ENCODE measurements at regions not wholly inside any gene's neighbourhood (a gene's known extent, or its start where the extent isn't known, plus 50 kb on each side); places are given as distances from the start of the nearest gene placed in this dataset.

GRCh38 chr2:234304950-234305349 is 191.9 kb downstream of the ARL4C start:
- no peak for FAIRE-seq

GRCh38 chr2:234302664-234302991 is 194.3 kb downstream of the ARL4C start:
- no peak for FAIRE-seq

GRCh38 chr2:234300932-234301823 is 195.7 kb downstream of the ARL4C start:
- FAIRE-seq: no peak

- FAIRE-seq: no peak
Measured at GRCh38 chr2:234300391-234300925, 196.4 kb downstream of the ARL4C start.

- no peak for FAIRE-seq
Measured at GRCh38 chr2:234298918-234299317, 198.0 kb downstream of the ARL4C start.

GRCh38 chr2:234296991-234297390 is 199.9 kb downstream of the ARL4C start:
- no peak for FAIRE-seq

GRCh38 chr2:234293973-234294372 is 202.9 kb downstream of the ARL4C start:
- no peak for FAIRE-seq

GRCh38 chr2:234292962-234293243 is 204.0 kb downstream of the ARL4C start:
- FAIRE-seq: no peak

GRCh38 chr2:234292205-234292961 is 204.5 kb downstream of the ARL4C start:
- FAIRE-seq: no peak

GRCh38 chr2:234291765-234292204 is 205.1 kb downstream of the ARL4C start:
- no peak for FAIRE-seq

- FAIRE-seq: no peak
Measured at GRCh38 chr2:234290671-234291070, 206.2 kb downstream of the ARL4C start.

- FAIRE-seq: no peak
Measured at GRCh38 chr2:234289834-234290590, 206.9 kb downstream of the ARL4C start.

- peak; percentile 79 for FAIRE-seq
Measured at GRCh38 chr2:234288974-234289455, 207.9 kb downstream of the ARL4C start.

GRCh38 chr2:234287650-234288049 is 209.2 kb downstream of the ARL4C start:
- no peak for FAIRE-seq

- FAIRE-seq: no peak
Measured at GRCh38 chr2:234286956-234287355, 209.9 kb downstream of the ARL4C start.

- no peak for FAIRE-seq
Measured at GRCh38 chr2:234286118-234286598, 210.7 kb downstream of the ARL4C start.

GRCh38 chr2:234285541-234285940 is 211.3 kb downstream of the ARL4C start:
- FAIRE-seq: no peak

- FAIRE-seq: no peak
Measured at GRCh38 chr2:234279637-234280036, 217.2 kb downstream of the ARL4C start.

- no peak for FAIRE-seq
Measured at GRCh38 chr2:234278556-234279255, 218.2 kb downstream of the ARL4C start.

- FAIRE-seq: no peak
Measured at GRCh38 chr2:234275515-234275914, 221.4 kb downstream of the ARL4C start.

- no peak for FAIRE-seq
Measured at GRCh38 chr2:234273887-234274584, 222.8 kb downstream of the ARL4C start.

Measured in G401.6 (cell line).